GM18951 (cell line): ENCODE measurements at regions not wholly inside any gene's neighbourhood (a gene's known extent, or its start where the extent isn't known, plus 50 kb on each side); places are given as distances from the start of the nearest gene placed in this dataset.
"Not testable (repeated sequence)": the region's sequence is repeated elsewhere in the genome, so short reads cannot be mapped to it uniquely, and the experiment has no call there.

Source experiments
- POLR2A ChIP-seq: IDR thresholded peaks from 4 replicates; pipeline ENCODE4 v1.6.1; 2011; ENCODE audit warnings: mild to moderate bottlenecking; ENCODE audit not compliant: insufficient read length, insufficient read depth; ENCODE audit errors: extremely low read depth
- in situ Hi-C: fragments of 300-500 bp; cut with MboI; formaldehyde crosslinking; loops from one replicate; pipeline ENCODE4 v1.12.0; 2022; ENCODE audit warnings: low sequenced_read_pairs, mixed read lengths, inconsistent platforms; ENCODE audit not compliant: unreplicated experiment

- TF ChIP-seq POLR2A = no peak
- in situ Hi-C loops = no loop called here
These were observed 880.9 kb downstream of the PRIM2 start for GRCh38 chr6:58198301-58198700.

- in situ Hi-C loops = not testable (repeated sequence)
These were observed 919.7 kb downstream of the PRIM2 start for GRCh38 chr6:58237124-58237523.

- in situ Hi-C loops = not testable (repeated sequence)
These were observed 921.0 kb downstream of the PRIM2 start for GRCh38 chr6:58238421-58238820.

GRCh38 chr6:58257625-58258024 is 940.2 kb downstream of the PRIM2 start:
- in situ Hi-C loops = not testable (repeated sequence)

- TF ChIP-seq POLR2A = no peak
- in situ Hi-C loops = no loop called here
These were observed 972.7 kb downstream of the PRIM2 start for GRCh38 chr6:58290177-58290576.

GRCh38 chr6:58291319-58291718 is 973.9 kb downstream of the PRIM2 start:
- in situ Hi-C loops = not testable (repeated sequence)

GRCh38 chr6:58307901-58308300 is 990.5 kb downstream of the PRIM2 start:
- in situ Hi-C loops = not testable (repeated sequence)

- in situ Hi-C loops = not testable (repeated sequence)
These were observed 1014.7 kb downstream of the PRIM2 start for GRCh38 chr6:58332108-58332507.

- in situ Hi-C loops = not testable (repeated sequence)
These were observed 1024.9 kb downstream of the PRIM2 start for GRCh38 chr6:58342287-58342686.

- in situ Hi-C loops = not testable (repeated sequence)
These were observed 1030.1 kb downstream of the PRIM2 start for GRCh38 chr6:58347534-58347933.

- in situ Hi-C loops = not testable (repeated sequence)
These were observed 1034.2 kb downstream of the PRIM2 start for GRCh38 chr6:58351619-58352018.

GRCh38 chr6:58358452-58358851 is 1041.0 kb downstream of the PRIM2 start:
- in situ Hi-C loops = not testable (repeated sequence)

GRCh38 chr6:58365856-58366255 is 1048.4 kb downstream of the PRIM2 start:
- in situ Hi-C loops = not testable (repeated sequence)

- in situ Hi-C loops = not testable (repeated sequence)
These were observed 1089.2 kb downstream of the PRIM2 start for GRCh38 chr6:58406659-58407058.

GRCh38 chr6:58419321-58419720 is 1101.9 kb downstream of the PRIM2 start:
- no peak for TF ChIP-seq POLR2A
- in situ Hi-C loops = no loop called here
